B cell (primary cell): ENCODE measurements at regions not wholly inside any gene's neighbourhood (a gene's known extent, or its start where the extent isn't known, plus 50 kb on each side); places are given as distances from the start of the nearest gene placed in this dataset.
"Not testable (repeated sequence)": the region's sequence is repeated elsewhere in the genome, so short reads cannot be mapped to it uniquely, and the experiment has no call there.

Source experiments
- ATAC-seq: fragments of 200-7000 bp; cut with Tn5 transposase; one replicate; pipeline ENCODE4 v1.10.0; 2021; ENCODE audit warnings: low read depth, mild to moderate bottlenecking, moderate number of reproducible peaks, moderate library complexity
- CTCF ChIA-PET: fragments of 350-600 bp; sonication (Branson Sonifier 250); formaldehyde crosslinking; loops from one replicate; lab custom pipeline; 2021; ENCODE audit warnings: antibody characterized with exemption, inconsistent platforms; lab: Charles Lee
- POLR2A ChIA-PET: fragments of 350-600 bp; sonication (Branson Sonifier 250); formaldehyde crosslinking; loops from one replicate; lab custom pipeline; 2021; ENCODE audit warnings: antibody characterized with exemption; lab: Charles Lee
- DNase-seq: peaks from one replicate; pipeline ENCODE4 v3.0.0; 2013
- H2AFZ ChIP-seq: 2 replicates; pipeline ENCODE4 v1.6.1; 2012; ENCODE audit warnings: mild to moderate bottlenecking, low read depth, low read length; ENCODE audit not compliant: insufficient read depth, poor library complexity, severe bottlenecking
- H3K27ac ChIP-seq, 2 donors: 1 replicate in 1 of 2; 2 replicates in 1 of 2; pipeline ENCODE4 v1.5.1; 2012 to 2013; ENCODE audit warnings: low read length in 2 of 2, mild to moderate bottlenecking in 2 of 2, moderate library complexity in 1 of 2
- H3K27me3 ChIP-seq, 4 experiments: fragments of 200-600 bp in 1 of 4; sonication (generic) in 1 of 4; replicated peaks in 1 of 4; 1 replicate in 2 of 4; 2 replicates in 2 of 4; pipeline versions ENCODE4 v1.6.1 to v1.7.0; 2013 to 2016; ENCODE audit warnings: low read length in 3 of 4, mild to moderate bottlenecking in 2 of 4, mixed read lengths in 1 of 4, moderate library complexity in 1 of 4; ENCODE audit not compliant: insufficient read depth in 4 of 4, control insufficient read depth in 3 of 4; ENCODE audit errors: control extremely low read depth in 1 of 4
- H3K36me3 ChIP-seq, 2 experiments: replicated peaks in 1 of 2; 1 replicate in 1 of 2; 2 replicates in 1 of 2; pipeline versions ENCODE4 v1.6.1 to v1.7.1; 2013; ENCODE audit warnings: low read length in 1 of 2; ENCODE audit not compliant: insufficient read depth in 2 of 2, control insufficient read depth in 1 of 2; ENCODE audit errors: control extremely low read depth in 1 of 2, extremely low read depth in 1 of 2
- H3K4me1 ChIP-seq, 2 donors: fragments of 200-600 bp in 1 of 2; sonication (generic) in 1 of 2; 1 replicate in 1 of 2; 2 replicates in 1 of 2; pipeline versions ENCODE4 v1.5.1 to v1.6.1; 2013 to 2017; ENCODE audit warnings: low read length in 2 of 2; ENCODE audit not compliant: control insufficient read depth in 2 of 2, insufficient read depth in 2 of 2
- H3K4me2 ChIP-seq: replicated peaks from 2 replicates; pipeline ENCODE3; 2012; ENCODE audit warnings: mild to moderate bottlenecking, low read depth, low read length; ENCODE audit not compliant: poor library complexity, severe bottlenecking
- H3K4me3 ChIP-seq, 5 experiments: fragments of 200-600 bp in 1 of 5; sonication (generic) in 1 of 5; 1 replicate in 3 of 5; 2 replicates in 2 of 5; pipeline versions ENCODE4 v1.5.1 to v1.7.0; 2011 to 2016; ENCODE audit warnings: low read length in 4 of 5, mild to moderate bottlenecking in 4 of 5, low read depth in 2 of 5, control low read depth in 1 of 5, moderate library complexity in 1 of 5; ENCODE audit not compliant: insufficient read depth in 1 of 5; ENCODE audit errors: control extremely low read depth in 1 of 5, extremely low read depth in 1 of 5
- H3K79me2 ChIP-seq: fragments of 200-600 bp; sonication (generic); one replicate; pipeline ENCODE4 v1.6.0; 2016; ENCODE audit warnings: low read length; ENCODE audit not compliant: control insufficient read depth, insufficient read depth
- H3K9ac ChIP-seq: fragments of 200-600 bp; sonication (generic); 2 replicates; pipeline ENCODE4 v1.6.1; 2017; ENCODE audit warnings: mild to moderate bottlenecking, low read length, moderate library complexity
- H3K9me3 ChIP-seq, 3 donors: one replicate each; pipeline versions ENCODE4 v1.6.1 to v1.7.1; 2013; ENCODE audit warnings: low read length in 2 of 3; ENCODE audit not compliant: control insufficient read depth in 2 of 3, insufficient read depth in 1 of 3; ENCODE audit errors: control extremely low read depth in 1 of 3
- H4K20me1 ChIP-seq: 2 replicates; pipeline ENCODE4 v1.6.0; 2012; ENCODE audit warnings: mild to moderate bottlenecking, low read length; ENCODE audit not compliant: insufficient read depth, control insufficient read depth, poor library complexity, severe bottlenecking
- H3K27ac Mint-ChIP-seq: one replicate; pipeline ENCODE4 v1.8.0; 2021; ENCODE audit warnings: mixed read lengths
- H3K27me3 Mint-ChIP-seq: one replicate; pipeline ENCODE4 v1.8.0; 2021; ENCODE audit warnings: mixed read lengths
- H3K4me1 Mint-ChIP-seq: one replicate; pipeline ENCODE4 v1.8.0; 2021; ENCODE audit warnings: mixed read lengths
- H3K4me3 Mint-ChIP-seq: one replicate; pipeline ENCODE4 v1.8.0; 2021; ENCODE audit warnings: mixed read lengths
- H3K9me3 Mint-ChIP-seq: one replicate; pipeline ENCODE4 v1.8.0; 2022; ENCODE audit warnings: mixed read lengths; ENCODE audit not compliant: insufficient read depth
- CTCF ChIP-seq: fragments of 200-600 bp; IDR thresholded peaks from one replicate; pipeline ENCODE4 v1.8.0; 2022; ENCODE audit warnings: antibody characterized with exemption, mild to moderate bottlenecking
- EZH2 ChIP-seq: IDR thresholded peaks from 2 replicates; pipeline ENCODE4 v1.6.1; 2012; ENCODE audit warnings: borderline replicate concordance, low read depth, mild to moderate bottlenecking, moderate library complexity, low read length; ENCODE audit not compliant: insufficient read depth, poor library complexity, severe bottlenecking
- WGBS: methylation state at CpG from one replicate; pipeline ENCODE4 v1.1.5; 2013; ENCODE audit warnings: missing lambda C conversion rate; ENCODE audit not compliant: insufficient coverage; 5-methylcytosine and 5-hydroxymethylcytosine counted together
- intact Hi-C: fragments of 100-400 bp; cut with micrococcal nuclease; formaldehyde crosslinking; loops from one replicate; pipeline ENCODE4 v1.10.0; 2022

- no peaks in the 10 kb centered on the region for H4K20me1 ChIP-seq
- POLR2A ChIA-PET = no interaction called here
- no peak overlapping the region for H3K27ac ChIP-seq
- H3K79me2 ChIP-seq = no peaks in the 10 kb centered on the region
- H3K27me3 Mint-ChIP-seq = peaks cover 2% of the 10 kb centered on the region
- no peak overlapping the region for H2AFZ ChIP-seq
- H3K4me1 Mint-ChIP-seq = no peaks in the 10 kb centered on the region
- ATAC-seq = no peak
- H3K36me3 ChIP-seq = no peaks in the 10 kb centered on the region
- H3K4me3 Mint-ChIP-seq = no peak overlapping the region
- no peaks in the 10 kb centered on the region for H3K9me3 ChIP-seq
- H3K27me3 ChIP-seq = peaks cover 0 to 3% (median 0%) of the 10 kb centered on the region in 4 experiments
- DNase-seq = no peak
- CTCF ChIA-PET = no interaction called here
- H3K4me1 ChIP-seq = no peaks in the 10 kb centered on the region
- TF ChIP-seq CTCF (no peak), EZH2 (no peak)
- H3K9me3 Mint-ChIP-seq = no peaks in the 10 kb centered on the region
- no peak overlapping the region for H3K9ac ChIP-seq
- intact Hi-C loops = no loop called here
- no peak overlapping the region for H3K4me2 ChIP-seq
- no peak overlapping the region for H3K4me3 ChIP-seq
- WGBS = 92% methylated on average over 6 of the region's 8 CpGs
- no peak overlapping the region for H3K27ac Mint-ChIP-seq
Measured at GRCh38 chr10:115030483-115031200, 62.5 kb upstream of the ATRNL1 start.

- no peak overlapping the region for H3K4me3 ChIP-seq
- no peaks in the 10 kb centered on the region for H3K36me3 ChIP-seq
- H3K4me1 ChIP-seq = no peaks in the 10 kb centered on the region
- no peak overlapping the region for H2AFZ ChIP-seq
- no peak overlapping the region for H3K9ac ChIP-seq
- TF ChIP-seq EZH2 = no peak
- TF ChIP-seq CTCF = no peak
- no peak overlapping the region for H3K27ac Mint-ChIP-seq
- no peaks in the 10 kb centered on the region for H3K79me2 ChIP-seq
- ChIA-PET POLR2A (no interaction called here), CTCF (interaction anchor here (0.8 kb wide), 1 partner anchor 24 kb away, joined by 3 read pairs; no protein-coding TSS in a partner anchor)
- peaks cover 14% of the 10 kb centered on the region for H3K27me3 Mint-ChIP-seq
- no peaks in the 10 kb centered on the region for H3K9me3 Mint-ChIP-seq
- no peak overlapping the region for H3K4me2 ChIP-seq
- H3K4me1 Mint-ChIP-seq = no peaks in the 10 kb centered on the region
- no peaks in the 10 kb centered on the region for H3K9me3 ChIP-seq
- no peak overlapping the region for H3K4me3 Mint-ChIP-seq
- no peak overlapping the region for H3K27ac ChIP-seq
- 75% methylated on average over 1 of the region's 6 CpGs for WGBS
- peaks cover 0 to 3% (median 0%) of the 10 kb centered on the region in 4 experiments for H3K27me3 ChIP-seq
- H4K20me1 ChIP-seq = no peaks in the 10 kb centered on the region
- ATAC-seq = no peak
- intact Hi-C loops = no loop called here
- no peak for DNase-seq
Measured at GRCh38 chr10:115033898-115034297, 59.3 kb upstream of the ATRNL1 start.

GRCh38 chr10:115039781-115040180, 53.4 kb upstream of the ATRNL1 start:
- CTCF ChIA-PET, POLR2A ChIA-PET, H3K27ac ChIP-seq, H3K27ac Mint-ChIP-seq, H3K4me2 ChIP-seq, H3K4me3 Mint-ChIP-seq, DNase-seq, H2AFZ ChIP-seq, H3K9me3 ChIP-seq, ATAC-seq, H3K4me1 Mint-ChIP-seq, H3K79me2 ChIP-seq, H3K27me3 ChIP-seq, H3K4me1 ChIP-seq, H4K20me1 ChIP-seq, intact Hi-C loops, H3K36me3 ChIP-seq, H3K4me3 ChIP-seq, H3K9ac ChIP-seq, H3K9me3 Mint-ChIP-seq: not testable (repeated sequence)
- H3K27me3 Mint-ChIP-seq = peaks cover 22% of the 10 kb centered on the region
- WGBS = 100% methylated on average over 1 of the region's 1 CpG
